Small intestine (tissue), 7 donors: ENCODE measurements at regions not wholly inside any gene's neighbourhood (a gene's known extent, or its start where the extent isn't known, plus 50 kb on each side); places are given as distances from the start of the nearest gene placed in this dataset.

ENCODE experiments used
- DNase-seq, 2 donors: peaks; one replicate each; pipeline versions ENCODE4 v3.0.0 to v3.0.0-alpha.2; 2013
- FAIRE-seq: peaks from 2 replicates; lab custom pipeline; 2012; peaks lifted over from hg19 to GRCh38; lab: Jason Lieb, UNC
- H3K27ac ChIP-seq, 3 donors: one replicate each; pipeline ENCODE4 v1.5.1; 2013; ENCODE audit warnings: low read length in 2 of 3, mild to moderate bottlenecking in 2 of 3, control low read depth in 1 of 3, inconsistent platforms in 1 of 3, low read depth in 1 of 3, moderate library complexity in 1 of 3
- H3K27me3 ChIP-seq, 3 donors: one replicate each; pipeline ENCODE4 v1.6.1; 2013; ENCODE audit warnings: low read length in 3 of 3, inconsistent platforms in 1 of 3; ENCODE audit not compliant: control insufficient read depth in 3 of 3, insufficient read depth in 3 of 3
- H3K36me3 ChIP-seq, 3 donors: one replicate each; pipeline ENCODE4 v1.6.1; 2013; ENCODE audit warnings: low read length in 3 of 3, inconsistent platforms in 1 of 3, low read depth in 1 of 3, mild to moderate bottlenecking in 1 of 3, moderate library complexity in 1 of 3; ENCODE audit not compliant: control insufficient read depth in 3 of 3, insufficient read depth in 2 of 3
- H3K4me1 ChIP-seq, 3 donors: one replicate each; pipeline ENCODE4 v1.6.1; 2013; ENCODE audit warnings: low read length in 2 of 3, inconsistent platforms in 1 of 3, low read depth in 1 of 3, mild to moderate bottlenecking in 1 of 3, moderate library complexity in 1 of 3; ENCODE audit not compliant: control insufficient read depth in 3 of 3, insufficient read depth in 2 of 3
- H3K4me3 ChIP-seq, 3 donors: one replicate each; pipeline ENCODE4 v1.5.1; 2013; ENCODE audit warnings: low read length in 3 of 3, control low read depth in 1 of 3, inconsistent platforms in 1 of 3, low read depth in 1 of 3, mild to moderate bottlenecking in 1 of 3, moderate library complexity in 1 of 3
- H3K9me3 ChIP-seq, 2 donors: one replicate each; pipeline ENCODE4 v1.6.1; 2013; ENCODE audit warnings: low read depth in 1 of 2, low read length in 1 of 2; ENCODE audit not compliant: control insufficient read depth in 2 of 2, insufficient read depth in 1 of 2
- WGBS, 3 donors: extraction: QIAGEN DNeasy Blood & Tissue Kit; methylation state at CpG; one replicate each; pipeline ENCODE4 v1.1.7; 2013; 5-methylcytosine and 5-hydroxymethylcytosine counted together
- donor health status: healthy with polysubstance abuse.
- donor health status: control.
- donor health status: control.
- donor health status: Bipolar disorder and iron deficiency.
- donor health status: healthy.

GRCh38 chr4:138964716-138965426 lies 50.7 kb upstream of the NOCT start:
- Histone ChIP-seq H3K4me1 (peaks cover 0 to 8% (median 0%) of the 10 kb centered on the region in 3 donors), H3K27ac (no peak overlapping the region), H3K36me3 (no peaks in the 10 kb centered on the region), H3K9me3 (no peaks in the 10 kb centered on the region), H3K27me3 (no peaks in the 10 kb centered on the region), H3K4me3 (no peak overlapping the region)
- DNase-seq, result no peak
- no peak for FAIRE-seq
- WGBS, 3 donors, result 88 to 95% (median 88%) methylated on average over 8 of the region's 8 CpGs

GRCh38 chr4:138963412-138963811 lies 52.2 kb upstream of the NOCT start:
- DNase-seq (no peak), FAIRE-seq (no peak)
- Histone ChIP-seq H3K27me3 (peaks cover 0 to 2% (median 0%) of the 10 kb centered on the region in 3 donors), H3K4me1 (peaks cover 0 to 8% (median 0%) of the 10 kb centered on the region in 3 donors), H3K4me3 (no peak overlapping the region), H3K36me3 (no peaks in the 10 kb centered on the region), H3K27ac (no peak overlapping the region), H3K9me3 (no peaks in the 10 kb centered on the region)
- 49 to 72% (median 64%) methylated on average over 3 to 4 of the region's 4 CpGs for WGBS, 3 donors

- no peak for DNase-seq
- Histone ChIP-seq H3K27me3 (peaks cover 0 to 2% (median 2%) of the 10 kb centered on the region in 3 donors), H3K4me1 (no peaks in the 10 kb centered on the region), H3K9me3 (no peaks in the 10 kb centered on the region), H3K27ac (no peak overlapping the region), H3K4me3 (no peak overlapping the region), H3K36me3 (no peaks in the 10 kb centered on the region)
- WGBS, 3 donors, result 28 to 75% (median 58%) methylated on average over 1 of the region's 1 CpG
- FAIRE-seq, result no peak
These were observed 53.9 kb upstream of the NOCT start for GRCh38 chr4:138961664-138962063.

GRCh38 chr4:138961129-138961528 lies 54.5 kb upstream of the NOCT start:
- DNase-seq, result no peak
- Histone ChIP-seq H3K4me3 (no peak overlapping the region), H3K27ac (no peak overlapping the region), H3K9me3 (no peaks in the 10 kb centered on the region), H3K4me1 (no peaks in the 10 kb centered on the region), H3K27me3 (peaks cover 0 to 2% (median 2%) of the 10 kb centered on the region in 3 donors), H3K36me3 (no peaks in the 10 kb centered on the region)
- FAIRE-seq, result no peak
- WGBS, 3 donors, result 89 to 92% (median 92%) methylated on average over 5 of the region's 5 CpGs

- DNase-seq (no peak), FAIRE-seq (no peak)
- H3K4me1 ChIP-seq, result no peaks in the 10 kb centered on the region
- peaks cover 0 to 2% (median 2%) of the 10 kb centered on the region in 3 donors for H3K27me3 ChIP-seq
- no peak overlapping the region for H3K4me3 ChIP-seq
- no peak overlapping the region for H3K27ac ChIP-seq
- H3K36me3 ChIP-seq, result no peaks in the 10 kb centered on the region
- H3K9me3 ChIP-seq, result no peaks in the 10 kb centered on the region
- 59 to 76% (median 65%) methylated on average over 4 of the region's 4 CpGs for WGBS, 3 donors
These were observed 55.3 kb upstream of the NOCT start for GRCh38 chr4:138960175-138960710.

GRCh38 chr4:138959097-138959815 lies 56.3 kb upstream of the NOCT start:
- Histone ChIP-seq H3K9me3 (no peaks in the 10 kb centered on the region), H3K4me1 (no peaks in the 10 kb centered on the region), H3K27ac (no peak overlapping the region), H3K27me3 (peaks cover 0 to 2% (median 2%) of the 10 kb centered on the region in 3 donors), H3K4me3 (no peak overlapping the region), H3K36me3 (no peaks in the 10 kb centered on the region)
- DNase-seq (no peak), FAIRE-seq (no peak)
- WGBS, 3 donors, result 82 to 87% (median 84%) methylated on average over 5 of the region's 5 CpGs

- H3K4me3 ChIP-seq, result no peak overlapping the region
- no peak for DNase-seq
- no peaks in the 10 kb centered on the region for H3K9me3 ChIP-seq
- WGBS, 3 donors, result 72 to 87% (median 75%) methylated on average over 3 of the region's 3 CpGs
- no peaks in the 10 kb centered on the region for H3K4me1 ChIP-seq
- no peaks in the 10 kb centered on the region for H3K36me3 ChIP-seq
- no peak for FAIRE-seq
- H3K27ac ChIP-seq, result no peak overlapping the region
- H3K27me3 ChIP-seq, result peaks cover 0 to 2% (median 2%) of the 10 kb centered on the region in 3 donors
These were observed 57.1 kb upstream of the NOCT start for GRCh38 chr4:138958519-138958918.

GRCh38 chr4:138957302-138957701 lies 58.3 kb upstream of the NOCT start:
- Histone ChIP-seq H3K4me1 (no peaks in the 10 kb centered on the region), H3K27me3 (peaks cover 0 to 2% (median 2%) of the 10 kb centered on the region in 3 donors), H3K9me3 (no peaks in the 10 kb centered on the region), H3K27ac (no peak overlapping the region), H3K4me3 (no peak overlapping the region), H3K36me3 (no peaks in the 10 kb centered on the region)
- no peak for DNase-seq
- no peak for FAIRE-seq
- 86 to 92% (median 91%) methylated on average over 7 of the region's 7 CpGs for WGBS, 3 donors
